HL-60 (cell line): ENCODE measurements at regions not wholly inside any gene's neighbourhood (a gene's known extent, or its start where the extent isn't known, plus 50 kb on each side); places are given as distances from the start of the nearest gene placed in this dataset.
"Not testable (repeated sequence)": the region's sequence is repeated elsewhere in the genome, so short reads cannot be mapped to it uniquely, and the experiment has no call there.

ENCODE experiments used
- DNase-seq, 2 experiments: peaks; one replicate each; pipeline ENCODE4 v3.0.0-alpha.2; 2010 to 2020; ENCODE audit warnings: low read depth in 1 of 2, low spot score in 1 of 2
- H3K27ac ChIP-seq: fragments of 250-450 bp; sonication (Bioruptor Pico); replicated peaks from 2 replicates; pipeline ENCODE4 v1.5.1; 2020; ENCODE audit warnings: mild to moderate bottlenecking, moderate library complexity
- H3K27me3 ChIP-seq: fragments of 250-450 bp; sonication (Bioruptor Pico); 2 replicates; pipeline ENCODE4 v1.5.1; 2021; ENCODE audit warnings: mild to moderate bottlenecking, moderate library complexity; ENCODE audit not compliant: insufficient read depth, poor library complexity, severe bottlenecking
- H3K4me3 ChIP-seq: replicated peaks from 2 replicates; pipeline ENCODE4 v1.5.1; 2011; ENCODE audit warnings: mild to moderate bottlenecking, control low read depth, low read length; ENCODE audit not compliant: insufficient read depth
- CTCF ChIP-seq: IDR thresholded peaks from one replicate; pipeline ENCODE4 v1.5.1; 2011; ENCODE audit warnings: low read length, control low read depth, inconsistent platforms; ENCODE audit not compliant: insufficient read depth
- GABPA ChIP-seq: IDR thresholded peaks from 2 replicates; pipeline ENCODE4 v1.6.1; 2012; ENCODE audit warnings: low read depth
- POLR2AphosphoS5 ChIP-seq: IDR thresholded peaks from 2 replicates; pipeline ENCODE4 v1.6.1; 2012; ENCODE audit warnings: low read depth
- REST ChIP-seq: IDR thresholded peaks from 2 replicates; pipeline ENCODE4 v1.6.1; 2012; ENCODE audit warnings: low read depth; ENCODE audit not compliant: insufficient replicate concordance
- SPI1 ChIP-seq: IDR thresholded peaks from 2 replicates; pipeline ENCODE4 v1.6.1; 2012; ENCODE audit warnings: low read depth, mild to moderate bottlenecking, borderline replicate concordance

GRCh38 chr4:3936184-3936583 is 170.0 kb downstream of the ADRA2C start:
- H3K27ac ChIP-seq, result no peak overlapping the region
- no peaks in the 10 kb centered on the region for H3K27me3 ChIP-seq
- no peak for DNase-seq
- no peak overlapping the region for H3K4me3 ChIP-seq
- no peak for TF ChIP-seq REST
- TF ChIP-seq GABPA, result no peak
- TF ChIP-seq CTCF, result no peak
- TF ChIP-seq SPI1, result no peak
- no peak for TF ChIP-seq POLR2AphosphoS5

GRCh38 chr4:3937849-3938562 is 171.8 kb downstream of the ADRA2C start:
- peak; percentile 50 to 61 for DNase-seq
- TF ChIP-seq SPI1 (peak; percentile 81), POLR2AphosphoS5 (0 out of 2 replicates have a peak, but pooled peaks have one; percentile 26)
- H3K27me3 ChIP-seq, H3K4me3 ChIP-seq, H3K27ac ChIP-seq: not testable (repeated sequence)

GRCh38 chr4:3938676-3939075 is 172.5 kb downstream of the ADRA2C start:
- DNase-seq, H3K4me3 ChIP-seq, H3K27ac ChIP-seq, H3K27me3 ChIP-seq: not testable (repeated sequence)

- DNase-seq, H3K27ac ChIP-seq, H3K4me3 ChIP-seq, H3K27me3 ChIP-seq: not testable (repeated sequence)
These were observed 173.9 kb downstream of the ADRA2C start for GRCh38 chr4:3939954-3940591.

GRCh38 chr4:3941735-3942522 is 175.7 kb downstream of the ADRA2C start:
- H3K4me3 ChIP-seq, DNase-seq, H3K27me3 ChIP-seq, H3K27ac ChIP-seq: not testable (repeated sequence)

- TF ChIP-seq CTCF, result peak; percentile 14
- peak; percentile 59; the same call in 1 of the 2 replicates for TF ChIP-seq SPI1
- not testable (repeated sequence) for H3K27ac ChIP-seq, H3K27me3 ChIP-seq, H3K4me3 ChIP-seq
- peak; percentile 36 to 63 for DNase-seq
These were observed 176.4 kb downstream of the ADRA2C start for GRCh38 chr4:3942569-3942971.

- not testable (repeated sequence) for DNase-seq, H3K27ac ChIP-seq, H3K4me3 ChIP-seq, H3K27me3 ChIP-seq
These were observed 176.9 kb downstream of the ADRA2C start for GRCh38 chr4:3943051-3943450.
